Neuronal stem cell (in vitro differentiated cells): ENCODE measurements at regions not wholly inside any gene's neighbourhood (a gene's known extent, or its start where the extent isn't known, plus 50 kb on each side); places are given as distances from the start of the nearest gene placed in this dataset.
"Not testable (repeated sequence)": the region's sequence is repeated elsewhere in the genome, so short reads cannot be mapped to it uniquely, and the experiment has no call there.

ENCODE experiments used
- DNase-seq: peaks from one replicate; pipeline ENCODE4 v3.0.0-alpha.2; 2013; ENCODE audit warnings: low spot score
- H2AFZ ChIP-seq: one replicate; pipeline ENCODE4 v1.6.1; 2013; ENCODE audit warnings: mild to moderate bottlenecking, low read length, inconsistent platforms
- H2AK5ac ChIP-seq: 2 replicates; pipeline ENCODE4 v1.6.1; 2013; ENCODE audit warnings: low read depth, mild to moderate bottlenecking, inconsistent platforms, low read length, moderate library complexity, mixed read lengths
- H2BK120ac ChIP-seq: 2 replicates; pipeline ENCODE4 v1.6.1; 2013; ENCODE audit warnings: low read depth, mild to moderate bottlenecking, inconsistent platforms, low read length, moderate library complexity, mixed read lengths
- H2BK12ac ChIP-seq: one replicate; pipeline ENCODE4 v1.6.1; 2013; ENCODE audit warnings: low read length, inconsistent platforms
- H2BK15ac ChIP-seq: 2 replicates; pipeline ENCODE4 v1.6.1; 2013; ENCODE audit warnings: mild to moderate bottlenecking, low read length, inconsistent platforms, mixed read lengths
- H2BK5ac ChIP-seq: one replicate; pipeline ENCODE4 v1.6.1; 2013; ENCODE audit warnings: inconsistent platforms, mild to moderate bottlenecking, low read length, moderate library complexity
- H3K14ac ChIP-seq: one replicate; pipeline ENCODE4 v1.6.1; 2013; ENCODE audit warnings: low read length, inconsistent platforms
- H3K18ac ChIP-seq: 2 replicates; pipeline ENCODE4 v1.6.1; 2013; ENCODE audit warnings: low read length, inconsistent platforms
- H3K23ac ChIP-seq: 2 replicates; pipeline ENCODE4 v1.6.1; 2013; ENCODE audit warnings: low read depth, mild to moderate bottlenecking, mixed read lengths, low read length, inconsistent platforms; ENCODE audit not compliant: poor library complexity
- H3K27ac ChIP-seq: replicated peaks from 3 replicates; pipeline ENCODE4 v1.5.1; 2013; ENCODE audit warnings: low read length, inconsistent platforms
- H3K27me3 ChIP-seq, 3 experiments: 2 replicates each; pipeline ENCODE4 v1.6.1; 2013; ENCODE audit warnings: low read length in 3 of 3, mild to moderate bottlenecking in 2 of 3, inconsistent platforms in 1 of 3, low read depth in 1 of 3, mixed read lengths in 1 of 3, moderate library complexity in 1 of 3; ENCODE audit not compliant: control insufficient read depth in 3 of 3, insufficient read depth in 3 of 3
- H3K36me3 ChIP-seq, 2 donors: replicated peaks in 1 of 2; 2 replicates each; pipeline ENCODE4 v1.6.1; 2013; ENCODE audit warnings: low read length in 2 of 2; ENCODE audit not compliant: control insufficient read depth in 2 of 2, insufficient read depth in 2 of 2
- H3K4ac ChIP-seq: 2 replicates; pipeline ENCODE4 v1.6.1; 2013; ENCODE audit warnings: inconsistent platforms, mild to moderate bottlenecking, low read length, moderate library complexity
- H3K4me1 ChIP-seq, 2 donors: 1 replicate in 1 of 2; 2 replicates in 1 of 2; pipeline ENCODE4 v1.6.1; 2013; ENCODE audit warnings: low read length in 2 of 2, low read depth in 1 of 2; ENCODE audit not compliant: control insufficient read depth in 2 of 2, insufficient read depth in 1 of 2
- H3K4me2 ChIP-seq: one replicate; pipeline ENCODE4 v1.6.1; 2013; ENCODE audit warnings: mild to moderate bottlenecking, low read length, inconsistent platforms; ENCODE audit not compliant: insufficient read depth, poor library complexity, severe bottlenecking
- H3K4me3 ChIP-seq, 2 donors: 2 replicates each; pipeline ENCODE4 v1.5.1; 2013; ENCODE audit warnings: low read length in 2 of 2, mild to moderate bottlenecking in 2 of 2, inconsistent platforms in 1 of 2, moderate library complexity in 1 of 2
- H3K79me1 ChIP-seq: one replicate; pipeline ENCODE4 v1.6.1; 2013; ENCODE audit warnings: low read depth, mild to moderate bottlenecking, inconsistent platforms, low read length, moderate library complexity
- H3K9ac ChIP-seq: one replicate; pipeline ENCODE4 v1.6.1; 2013; ENCODE audit warnings: mild to moderate bottlenecking, low read depth, low read length, inconsistent platforms; ENCODE audit not compliant: poor library complexity
- H3K9me3 ChIP-seq, 2 donors: replicated peaks in 1 of 2; 2 replicates each; pipeline versions ENCODE3 to v1.6.1; 2013; ENCODE audit warnings: low read length in 2 of 2, mild to moderate bottlenecking in 2 of 2, inconsistent platforms in 1 of 2, low read depth in 1 of 2, mixed read lengths in 1 of 2, moderate library complexity in 1 of 2; ENCODE audit not compliant: control insufficient read depth in 2 of 2, insufficient read depth in 1 of 2
- H4K8ac ChIP-seq: one replicate; pipeline ENCODE4 v1.6.1; 2013; ENCODE audit warnings: low read depth, mild to moderate bottlenecking, inconsistent platforms, low read length, moderate library complexity
- H4K91ac ChIP-seq: one replicate; pipeline ENCODE4 v1.6.1; 2013; ENCODE audit warnings: low read length, low read depth, mild to moderate bottlenecking, inconsistent platforms; ENCODE audit not compliant: poor library complexity
- WGBS, 2 donors: extraction: QIAGEN DNeasy Blood & Tissue Kit; methylation state at CpG; one replicate each; pipeline ENCODE4 v1.1.7; 2013; ENCODE audit warnings: missing lambda C conversion rate in 2 of 2, mixed read lengths in 1 of 2; ENCODE audit not compliant: insufficient read length in 2 of 2, insufficient replicate concordance in 1 of 2; ENCODE audit errors: extremely low coverage in 2 of 2; 5-methylcytosine and 5-hydroxymethylcytosine counted together

- H4K8ac ChIP-seq, H2AK5ac ChIP-seq, H4K91ac ChIP-seq, H3K9me3 ChIP-seq, H3K23ac ChIP-seq, H3K36me3 ChIP-seq, H2BK5ac ChIP-seq, H3K4me2 ChIP-seq, H3K4me3 ChIP-seq, H3K79me1 ChIP-seq, H3K14ac ChIP-seq, H3K18ac ChIP-seq, H2BK15ac ChIP-seq, H3K4me1 ChIP-seq, H3K9ac ChIP-seq, H2BK12ac ChIP-seq, H2AFZ ChIP-seq, H2BK120ac ChIP-seq, H3K27ac ChIP-seq, H3K27me3 ChIP-seq, DNase-seq, H3K4ac ChIP-seq: not testable (repeated sequence)
These were observed 140.5 kb downstream of the NPIPA7 start for GRCh38 chr16:16519395-16519794.

GRCh38 chr16:16521239-16522002 lies 142.5 kb downstream of the NPIPA7 start:
- not testable (repeated sequence) for H2BK12ac ChIP-seq, H3K36me3 ChIP-seq, H3K4me2 ChIP-seq, H3K9ac ChIP-seq, H3K9me3 ChIP-seq, H3K23ac ChIP-seq, H3K27me3 ChIP-seq, H3K18ac ChIP-seq, H2AK5ac ChIP-seq, H2BK15ac ChIP-seq, H3K4me1 ChIP-seq, H3K14ac ChIP-seq, H3K27ac ChIP-seq, DNase-seq, H4K91ac ChIP-seq, H2AFZ ChIP-seq, H3K4ac ChIP-seq, H3K4me3 ChIP-seq, H2BK5ac ChIP-seq, H2BK120ac ChIP-seq, H3K79me1 ChIP-seq, H4K8ac ChIP-seq
- WGBS, 2 donors = no CpG with 5 or more reads among the region's 12 CpGs

GRCh38 chr16:16526998-16527397 lies 148.1 kb downstream of the NPIPA7 start:
- not testable (repeated sequence) for H3K4me1 ChIP-seq, H2AK5ac ChIP-seq, H3K9ac ChIP-seq, H2AFZ ChIP-seq, H2BK120ac ChIP-seq, H4K91ac ChIP-seq, H4K8ac ChIP-seq, H3K4ac ChIP-seq, H3K79me1 ChIP-seq, H3K4me3 ChIP-seq, H3K14ac ChIP-seq, H3K27me3 ChIP-seq, H3K27ac ChIP-seq, H3K9me3 ChIP-seq, H3K4me2 ChIP-seq, H3K36me3 ChIP-seq, DNase-seq, H3K18ac ChIP-seq, H3K23ac ChIP-seq, H2BK5ac ChIP-seq, H2BK15ac ChIP-seq, H2BK12ac ChIP-seq
- no CpG with 5 or more reads among the region's 13 CpGs for WGBS, 2 donors

- not testable (repeated sequence) for H3K18ac ChIP-seq, H3K4ac ChIP-seq, H3K9me3 ChIP-seq, H4K8ac ChIP-seq, H4K91ac ChIP-seq, H3K27ac ChIP-seq, H3K9ac ChIP-seq, H3K14ac ChIP-seq, H2BK5ac ChIP-seq, H2BK120ac ChIP-seq, H3K4me2 ChIP-seq, H3K4me1 ChIP-seq, H3K4me3 ChIP-seq, H3K79me1 ChIP-seq, H3K36me3 ChIP-seq, H3K23ac ChIP-seq, H2BK15ac ChIP-seq, H2BK12ac ChIP-seq, H3K27me3 ChIP-seq, H2AK5ac ChIP-seq, H2AFZ ChIP-seq, DNase-seq
- WGBS, 2 donors = no CpG with 5 or more reads among the region's 5 CpGs
These were observed 151.8 kb downstream of the NPIPA7 start for GRCh38 chr16:16530744-16531143.
